ENCODE measurements at regions not wholly inside any gene's neighbourhood (a gene's known extent, or its start where the extent isn't known, plus 50 kb on each side); places are given as distances from the start of the nearest gene placed in this dataset.
"Not testable (repeated sequence)": the region's sequence is repeated elsewhere in the genome, so short reads cannot be mapped to it uniquely, and the experiment has no call there.

GRCh38 chr6:27809939-27810767 lies 102.0 kb downstream of the OR2B2 start:
- Histone ChIP-seq H2AFZ (ENCODE audit: low read length) (no peak overlapping the region), H3K27me3 (replicated peaks; ENCODE audit: insufficient read depth, low read length) (no peaks in the 10 kb centered on the region), H4K20me1 (ENCODE audit: insufficient read depth, low read length) (no peaks in the 10 kb centered on the region), H3K9ac (ENCODE audit: low read length) (peak overlapping the region; percentile 84), H3K4me1 (ENCODE audit: low read length) (peaks cover 35% of the 10 kb centered on the region), H3K79me2 (ENCODE audit: low read length) (no peaks in the 10 kb centered on the region), H3K4me3 (ENCODE audit: low read length) (peak overlapping the region; percentile 77), H3F3A (ENCODE audit: insufficient read depth, low read length) (peaks cover 78% of the 10 kb centered on the region), H3K9me3 (replicated peaks; ENCODE audit: insufficient read depth, low read length) (no peaks in the 10 kb centered on the region), H3K36me3 (replicated peaks; ENCODE audit: insufficient read depth, low read length) (no peaks in the 10 kb centered on the region), H3K27ac (ENCODE audit: low read length) (peak overlapping the region; percentile 95), H3K4me2 (ENCODE audit: low read depth, low read length) (peak overlapping the region; percentile 81), H3K9me2 (replicated peaks; ENCODE audit: insufficient read depth, low read length) (no peaks in the 10 kb centered on the region)
- TF ChIP-seq EZH2 (optimal IDR thresholded peaks at IDR 0.05; ENCODE audit: low read depth, low read length) (no peak), CTCF (IDR thresholded peaks at IDR 0.05; ENCODE audit: low read length) (peak; percentile 15; the same call in 1 of the 2 replicates), EZH2phosphoT487 (IDR thresholded peaks at IDR 0.05; ENCODE audit: low read length) (no peak)
- DNase-seq, result peak; percentile 97

GRCh38 chr6:27809067-27809938 lies 102.9 kb downstream of the OR2B2 start:
- DNase-seq, result no peak
- Histone ChIP-seq H2AFZ (ENCODE audit: low read length) (no peak overlapping the region), H3F3A (ENCODE audit: insufficient read depth, low read length) (peaks cover 76% of the 10 kb centered on the region), H3K4me1 (ENCODE audit: low read length) (peaks cover 38% of the 10 kb centered on the region), H3K27ac (ENCODE audit: low read length) (peak overlapping the region; percentile 95), H3K27me3 (replicated peaks; ENCODE audit: insufficient read depth, low read length) (no peaks in the 10 kb centered on the region), H4K20me1 (ENCODE audit: insufficient read depth, low read length) (no peaks in the 10 kb centered on the region), H3K9me3 (replicated peaks; ENCODE audit: insufficient read depth, low read length) (no peaks in the 10 kb centered on the region), H3K9me2 (replicated peaks; ENCODE audit: insufficient read depth, low read length) (no peaks in the 10 kb centered on the region), H3K79me2 (ENCODE audit: low read length) (no peaks in the 10 kb centered on the region), H3K9ac (ENCODE audit: low read length) (peak overlapping the region; percentile 83), H3K4me2 (ENCODE audit: low read depth, low read length) (peak overlapping the region; percentile 81), H3K4me3 (ENCODE audit: low read length) (peak overlapping the region; percentile 58), H3K36me3 (replicated peaks; ENCODE audit: insufficient read depth, low read length) (no peaks in the 10 kb centered on the region)
- TF ChIP-seq EZH2 (optimal IDR thresholded peaks at IDR 0.05; ENCODE audit: low read depth, low read length) (no peak), CTCF (IDR thresholded peaks at IDR 0.05; ENCODE audit: low read length) (no peak), EZH2phosphoT487 (IDR thresholded peaks at IDR 0.05; ENCODE audit: low read length) (no peak)

- Histone ChIP-seq H3K27ac (ENCODE audit: low read length) (peak overlapping the region; percentile 95), H3K4me1 (ENCODE audit: low read length) (peaks cover 36% of the 10 kb centered on the region), H3K9ac (ENCODE audit: low read length) (peak overlapping the region; percentile 83), H3K4me2 (ENCODE audit: low read depth, low read length) (peak overlapping the region; percentile 81), H3K4me3 (ENCODE audit: low read length) (peak overlapping the region; percentile 58), H3F3A (ENCODE audit: insufficient read depth, low read length) (peaks cover 68% of the 10 kb centered on the region)
- H3K36me3 ChIP-seq (replicated peaks; ENCODE audit: insufficient read depth, low read length); H3K9me3 ChIP-seq (replicated peaks; ENCODE audit: insufficient read depth, low read length); H3K9me2 ChIP-seq (replicated peaks; ENCODE audit: insufficient read depth, low read length); H2AFZ ChIP-seq (ENCODE audit: low read length); H4K20me1 ChIP-seq (ENCODE audit: insufficient read depth, low read length); H3K79me2 ChIP-seq (ENCODE audit: low read length); H3K27me3 ChIP-seq (replicated peaks; ENCODE audit: insufficient read depth, low read length): not testable (repeated sequence)
- DNase-seq, result peak; percentile 71
Measured at GRCh38 chr6:27808242-27809066, 103.7 kb downstream of the OR2B2 start.

- Histone ChIP-seq H3K27ac (ENCODE audit: low read length) (peak overlapping the region; percentile 95), H3K9ac (ENCODE audit: low read length) (peak overlapping the region; percentile 83), H3K4me3 (ENCODE audit: low read length) (peak overlapping the region; percentile 58), H3K4me1 (ENCODE audit: low read length) (peaks cover 31% of the 10 kb centered on the region), H3K4me2 (ENCODE audit: low read depth, low read length) (peak overlapping the region; percentile 92), H2AFZ (ENCODE audit: low read length) (peak overlapping the region; percentile 21), H3F3A (ENCODE audit: insufficient read depth, low read length) (peaks cover 63% of the 10 kb centered on the region)
- DNase-seq, result peak; percentile 96
- not testable (repeated sequence) for H3K27me3 ChIP-seq (replicated peaks; ENCODE audit: insufficient read depth, low read length); H3K9me3 ChIP-seq (replicated peaks; ENCODE audit: insufficient read depth, low read length); H3K79me2 ChIP-seq (ENCODE audit: low read length); H4K20me1 ChIP-seq (ENCODE audit: insufficient read depth, low read length); H3K36me3 ChIP-seq (replicated peaks; ENCODE audit: insufficient read depth, low read length); H3K9me2 ChIP-seq (replicated peaks; ENCODE audit: insufficient read depth, low read length)
Measured at GRCh38 chr6:27807441-27808241, 104.6 kb downstream of the OR2B2 start.
